Lung microvascular endothelial cell (primary cell): ENCODE measurements at regions not wholly inside any gene's neighbourhood (a gene's known extent, or its start where the extent isn't known, plus 50 kb on each side); places are given as distances from the start of the nearest gene placed in this dataset.
"Not testable (repeated sequence)": the region's sequence is repeated elsewhere in the genome, so short reads cannot be mapped to it uniquely, and the experiment has no call there.

Experiments
- DNase-seq, 2 donors: peaks; one replicate each; pipeline versions ENCODE4 v3.0.0 to v3.0.0-alpha.2; 2010; ENCODE audit warnings: low read depth in 2 of 2

GRCh38 chr6:86079938-86080337, 437.3 kb upstream of the SYNCRIP start:
- no peak for DNase-seq

GRCh38 chr6:86070151-86070550, 427.5 kb upstream of the SYNCRIP start:
- DNase-seq, result no peak

GRCh38 chr6:86065002-86065401, 422.3 kb upstream of the SYNCRIP start:
- not testable (repeated sequence) for DNase-seq

- DNase-seq, result not testable (repeated sequence)
These were observed 414.8 kb upstream of the SYNCRIP start for GRCh38 chr6:86057293-86057980.

GRCh38 chr6:86045038-86045437, 402.4 kb upstream of the SYNCRIP start:
- DNase-seq, result no peak

GRCh38 chr6:86042214-86042613, 399.5 kb upstream of the SYNCRIP start:
- no peak for DNase-seq

GRCh38 chr6:86031713-86032112, 389.0 kb upstream of the SYNCRIP start:
- no peak for DNase-seq

- no peak for DNase-seq
These were observed 388.2 kb upstream of the SYNCRIP start for GRCh38 chr6:86030875-86031274.

- DNase-seq, result no peak
These were observed 386.1 kb upstream of the SYNCRIP start for GRCh38 chr6:86028776-86029175.

- not testable (repeated sequence) for DNase-seq
These were observed 384.2 kb upstream of the SYNCRIP start for GRCh38 chr6:86026890-86027289.

GRCh38 chr6:86017236-86017635, 374.6 kb upstream of the SYNCRIP start:
- no peak for DNase-seq

- DNase-seq, result no peak
These were observed 373.9 kb upstream of the SYNCRIP start for GRCh38 chr6:86016567-86016966.

GRCh38 chr6:86016077-86016476, 373.4 kb upstream of the SYNCRIP start:
- DNase-seq, result no peak

- DNase-seq, result not testable (repeated sequence)
These were observed 370.3 kb upstream of the SYNCRIP start for GRCh38 chr6:86012991-86013390.

- no peak for DNase-seq
These were observed 368.5 kb upstream of the SYNCRIP start for GRCh38 chr6:86010915-86011786.

- no peak for DNase-seq
These were observed 354.5 kb upstream of the SYNCRIP start for GRCh38 chr6:85997206-85997605.

- no peak for DNase-seq
These were observed 353.3 kb upstream of the SYNCRIP start for GRCh38 chr6:85996034-85996375.

- no peak for DNase-seq
These were observed 352.8 kb upstream of the SYNCRIP start for GRCh38 chr6:85995339-85996033.

GRCh38 chr6:85986681-85987080, 344.0 kb upstream of the SYNCRIP start:
- no peak for DNase-seq

- no peak for DNase-seq
These were observed 340.5 kb upstream of the SYNCRIP start for GRCh38 chr6:85983032-85983659.

GRCh38 chr6:85977661-85978060, 335.0 kb upstream of the SYNCRIP start:
- DNase-seq, result no peak

- no peak for DNase-seq
These were observed 333.3 kb upstream of the SYNCRIP start for GRCh38 chr6:85975957-85976356.
